ENCODE measurements at regions not wholly inside any gene's neighbourhood (a gene's known extent, or its start where the extent isn't known, plus 50 kb on each side); places are given as distances from the start of the nearest gene placed in this dataset.

DNA sequence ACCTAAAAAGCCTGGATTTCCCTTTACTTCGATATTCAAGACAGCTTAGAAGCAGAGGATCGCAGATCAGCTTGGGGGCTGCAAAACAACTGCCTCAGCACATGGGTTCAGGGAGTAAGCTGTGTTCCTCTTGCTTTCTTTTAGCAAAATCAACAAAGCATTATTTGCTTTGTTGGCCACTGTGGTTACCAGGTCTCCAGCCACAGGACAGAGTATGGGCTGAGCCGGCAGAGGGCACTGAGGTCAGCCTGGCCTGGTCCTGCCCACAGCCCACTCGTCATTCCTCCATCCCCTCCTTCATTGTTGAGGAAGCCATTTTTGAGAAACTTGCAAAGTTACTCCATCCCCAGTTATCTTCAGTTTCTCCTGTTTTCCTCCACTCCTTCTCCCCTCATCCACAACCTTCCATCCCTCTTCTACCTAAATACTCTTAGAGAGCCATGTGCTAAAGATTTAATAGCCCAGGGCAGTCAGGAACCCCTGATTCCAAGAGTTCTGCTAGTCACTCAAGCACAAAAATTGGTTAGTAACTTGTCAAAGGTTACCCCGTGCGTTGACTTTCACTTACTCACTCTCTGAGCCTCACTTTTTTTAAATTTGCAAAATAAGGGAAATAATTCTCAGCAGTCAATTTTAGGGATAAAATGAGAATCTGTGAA lies 60.0 kb upstream of the HES1 start:
- Histone ChIP-seq H3K36me3 (ENCODE audit: control insufficient read depth, insufficient read depth, low read length) (no peaks in the 10 kb centered on the region), H3K9me3 (ENCODE audit: control insufficient read depth, low read length) (no peaks in the 10 kb centered on the region), H3K4me1 (ENCODE audit: control insufficient read depth, insufficient read depth, low read length) (peaks cover 33% of the 10 kb centered on the region), H3K9ac (ENCODE audit: low read length) (no peak overlapping the region), H3K27me3 (ENCODE audit: control insufficient read depth, insufficient read depth, low read length) (no peaks in the 10 kb centered on the region), H3K4me3 (ENCODE audit: low read length) (no peak overlapping the region)

GRCh38 chr3:194076475-194076874 lies 59.5 kb upstream of the HES1 start:
- no peak overlapping the region for H3K9ac ChIP-seq (ENCODE audit: low read length)
- peaks cover 30% of the 10 kb centered on the region for H3K4me1 ChIP-seq (ENCODE audit: control insufficient read depth, insufficient read depth, low read length)
- no peaks in the 10 kb centered on the region for H3K36me3 ChIP-seq (ENCODE audit: control insufficient read depth, insufficient read depth, low read length)
- H3K4me3 ChIP-seq (ENCODE audit: low read length), result no peak overlapping the region
- H3K9me3 ChIP-seq (ENCODE audit: control insufficient read depth, low read length), result no peaks in the 10 kb centered on the region
- no peaks in the 10 kb centered on the region for H3K27me3 ChIP-seq (ENCODE audit: control insufficient read depth, insufficient read depth, low read length)

DNA sequence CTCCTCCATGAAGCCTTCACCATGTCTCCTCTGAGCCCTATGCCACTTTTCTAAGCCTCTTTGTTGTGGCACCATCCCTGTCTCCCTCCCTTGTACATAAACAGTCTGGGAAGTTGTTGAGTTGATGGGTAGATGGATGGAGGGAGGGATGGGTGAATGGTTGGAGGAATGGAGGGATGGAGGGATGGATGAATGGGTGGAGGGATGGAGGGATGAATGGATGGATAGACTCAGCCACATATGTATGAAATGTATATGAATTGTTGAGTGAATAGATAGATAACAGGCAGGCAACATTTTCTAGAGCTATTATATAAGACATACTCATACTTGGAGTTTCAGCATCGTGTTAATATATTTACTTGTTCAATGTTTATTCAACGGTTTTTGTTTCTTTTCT lies 58.3 kb upstream of the HES1 start:
- no peaks in the 10 kb centered on the region for H3K27me3 ChIP-seq (ENCODE audit: control insufficient read depth, insufficient read depth, low read length)
- H3K9ac ChIP-seq (ENCODE audit: low read length), result no peak overlapping the region
- no peaks in the 10 kb centered on the region for H3K9me3 ChIP-seq (ENCODE audit: control insufficient read depth, low read length)
- H3K4me1 ChIP-seq (ENCODE audit: control insufficient read depth, insufficient read depth, low read length), result peaks cover 19% of the 10 kb centered on the region
- no peak overlapping the region for H3K4me3 ChIP-seq (ENCODE audit: low read length)
- no peaks in the 10 kb centered on the region for H3K36me3 ChIP-seq (ENCODE audit: control insufficient read depth, insufficient read depth, low read length)

- Histone ChIP-seq H3K4me1 (ENCODE audit: control insufficient read depth, insufficient read depth, low read length) (peaks cover 13% of the 10 kb centered on the region), H3K27me3 (ENCODE audit: control insufficient read depth, insufficient read depth, low read length) (no peaks in the 10 kb centered on the region), H3K4me3 (ENCODE audit: low read length) (no peak overlapping the region), H3K36me3 (ENCODE audit: control insufficient read depth, insufficient read depth, low read length) (no peaks in the 10 kb centered on the region), H3K9ac (ENCODE audit: low read length) (no peak overlapping the region), H3K9me3 (ENCODE audit: control insufficient read depth, low read length) (no peaks in the 10 kb centered on the region)
Measured at GRCh38 chr3:194078045-194078821, 57.7 kb upstream of the HES1 start.

GRCh38 chr3:194079702-194080172 lies 56.2 kb upstream of the HES1 start:
- no peaks in the 10 kb centered on the region for H3K36me3 ChIP-seq (ENCODE audit: control insufficient read depth, insufficient read depth, low read length)
- H3K9me3 ChIP-seq (ENCODE audit: control insufficient read depth, low read length), result no peaks in the 10 kb centered on the region
- no peaks in the 10 kb centered on the region for H3K27me3 ChIP-seq (ENCODE audit: control insufficient read depth, insufficient read depth, low read length)
- H3K4me3 ChIP-seq (ENCODE audit: low read length), result no peak overlapping the region
- H3K4me1 ChIP-seq (ENCODE audit: control insufficient read depth, insufficient read depth, low read length), result peaks cover 13% of the 10 kb centered on the region
- H3K9ac ChIP-seq (ENCODE audit: low read length), result no peak overlapping the region

DNA sequence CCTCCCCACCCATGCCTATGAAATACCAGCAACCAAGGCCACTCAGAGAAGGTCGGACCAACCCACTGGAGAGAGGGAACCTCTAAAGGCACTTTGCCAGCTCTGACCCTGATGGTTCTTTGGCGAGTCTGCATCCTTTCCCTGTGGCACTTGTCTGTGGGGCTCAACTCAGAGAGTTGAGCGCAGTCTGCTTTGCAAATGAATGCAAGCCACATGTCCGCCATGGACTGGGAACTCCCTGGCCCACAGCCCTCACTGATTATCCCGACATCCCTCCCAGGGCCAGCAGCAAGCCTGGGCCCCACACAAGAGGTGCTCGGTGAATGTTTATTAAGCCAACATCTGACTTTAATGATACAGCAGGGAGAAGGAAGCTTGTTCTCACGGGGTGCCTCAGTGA lies 55.5 kb upstream of the HES1 start:
- no peak overlapping the region for H3K9ac ChIP-seq (ENCODE audit: low read length)
- H3K4me1 ChIP-seq (ENCODE audit: control insufficient read depth, insufficient read depth, low read length), result peaks cover 11% of the 10 kb centered on the region
- H3K36me3 ChIP-seq (ENCODE audit: control insufficient read depth, insufficient read depth, low read length), result no peaks in the 10 kb centered on the region
- H3K4me3 ChIP-seq (ENCODE audit: low read length), result no peak overlapping the region
- no peaks in the 10 kb centered on the region for H3K27me3 ChIP-seq (ENCODE audit: control insufficient read depth, insufficient read depth, low read length)
- H3K9me3 ChIP-seq (ENCODE audit: control insufficient read depth, low read length), result no peaks in the 10 kb centered on the region

GRCh38 chr3:194080913-194081800 lies 54.8 kb upstream of the HES1 start:
- Histone ChIP-seq H3K4me1 (ENCODE audit: control insufficient read depth, insufficient read depth, low read length) (peaks cover 4% of the 10 kb centered on the region), H3K9ac (ENCODE audit: low read length) (no peak overlapping the region), H3K27me3 (ENCODE audit: control insufficient read depth, insufficient read depth, low read length) (no peaks in the 10 kb centered on the region), H3K36me3 (ENCODE audit: control insufficient read depth, insufficient read depth, low read length) (no peaks in the 10 kb centered on the region), H3K9me3 (ENCODE audit: control insufficient read depth, low read length) (no peaks in the 10 kb centered on the region), H3K4me3 (ENCODE audit: low read length) (no peak overlapping the region)

GRCh38 chr3:194081826-194082225 lies 54.1 kb upstream of the HES1 start:
- Histone ChIP-seq H3K4me3 (ENCODE audit: low read length) (no peak overlapping the region), H3K36me3 (ENCODE audit: control insufficient read depth, insufficient read depth, low read length) (no peaks in the 10 kb centered on the region), H3K9me3 (ENCODE audit: control insufficient read depth, low read length) (no peaks in the 10 kb centered on the region), H3K4me1 (ENCODE audit: control insufficient read depth, insufficient read depth, low read length) (no peaks in the 10 kb centered on the region), H3K9ac (ENCODE audit: low read length) (no peak overlapping the region), H3K27me3 (ENCODE audit: control insufficient read depth, insufficient read depth, low read length) (no peaks in the 10 kb centered on the region)

DNA sequence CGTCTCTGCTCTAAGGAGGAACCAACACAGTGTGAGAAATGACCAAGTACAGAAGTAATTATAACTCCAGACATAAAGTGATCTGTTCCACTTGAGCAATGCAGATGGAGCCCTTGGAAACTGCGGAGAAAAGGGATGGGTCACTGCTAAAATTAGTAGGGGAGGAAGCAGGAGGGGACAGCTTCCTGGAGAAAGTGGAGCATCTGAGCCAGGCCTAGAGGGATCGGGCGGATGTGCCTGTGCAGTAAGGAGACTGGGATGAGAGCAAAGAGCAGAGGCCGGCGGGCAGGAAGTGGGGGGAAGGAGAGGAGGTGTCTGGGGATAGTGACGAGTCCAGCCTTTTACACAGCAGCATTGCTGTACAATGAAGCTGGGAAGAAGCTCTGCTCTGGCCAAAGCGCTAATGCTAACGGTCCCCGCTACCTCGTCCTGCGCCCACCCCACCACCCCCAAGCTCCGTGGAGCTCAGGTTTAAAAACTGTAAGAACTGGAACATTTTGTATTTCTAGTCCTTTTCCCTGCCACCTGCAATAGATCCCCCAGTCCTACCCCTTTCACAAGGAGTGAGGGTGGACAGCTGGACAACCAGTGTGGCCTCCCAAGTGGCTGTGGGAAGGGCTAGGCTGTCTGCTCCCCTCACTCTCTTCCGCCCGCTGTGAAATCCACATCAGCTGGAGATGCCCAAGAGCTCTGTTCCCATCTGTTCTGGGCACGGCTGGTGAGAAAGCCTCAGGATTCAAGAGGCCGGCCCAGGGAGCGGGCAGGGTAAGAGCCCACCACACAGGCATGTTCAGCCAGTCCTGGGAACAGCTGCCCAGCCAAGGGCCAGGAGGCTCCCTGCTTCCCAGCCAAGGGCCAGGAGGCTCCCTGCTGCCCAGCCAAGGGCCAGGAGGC lies 53.0 kb upstream of the HES1 start:
- Histone ChIP-seq H3K4me1 (ENCODE audit: control insufficient read depth, insufficient read depth, low read length) (no peaks in the 10 kb centered on the region), H3K9me3 (ENCODE audit: control insufficient read depth, low read length) (no peaks in the 10 kb centered on the region), H3K9ac (ENCODE audit: low read length) (no peak overlapping the region), H3K36me3 (ENCODE audit: control insufficient read depth, insufficient read depth, low read length) (no peaks in the 10 kb centered on the region), H3K4me3 (ENCODE audit: low read length) (no peak overlapping the region), H3K27me3 (ENCODE audit: control insufficient read depth, insufficient read depth, low read length) (no peaks in the 10 kb centered on the region)

DNA sequence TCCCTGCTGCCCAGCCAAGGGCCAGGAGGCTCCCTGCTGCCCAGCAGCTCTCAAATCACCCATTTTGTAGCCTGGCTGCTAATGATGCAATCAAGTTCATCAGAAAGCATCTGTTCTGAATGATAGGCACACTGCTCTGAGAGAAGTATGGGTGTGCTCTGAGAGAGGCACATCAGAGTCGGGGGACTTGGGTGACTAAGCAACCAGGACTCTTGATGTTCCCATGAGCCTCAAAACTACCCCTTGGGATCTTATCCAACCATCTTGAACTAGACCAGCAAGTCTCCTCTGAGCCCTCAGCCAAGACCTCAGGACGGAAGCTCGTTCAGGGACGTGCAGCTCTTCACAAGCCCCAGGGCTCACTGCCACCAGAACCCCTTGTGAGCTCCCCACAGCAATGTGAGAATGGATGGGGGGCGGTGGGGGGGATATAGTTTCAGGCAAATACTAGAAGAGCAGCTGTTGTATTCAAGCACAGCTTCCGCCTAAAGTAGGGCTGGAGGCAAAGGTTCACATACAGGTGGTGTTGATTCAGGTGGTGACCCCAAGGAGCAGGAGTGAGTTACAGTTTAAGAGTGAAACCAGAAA lies 52.2 kb upstream of the HES1 start:
- H3K27me3 ChIP-seq (ENCODE audit: control insufficient read depth, insufficient read depth, low read length), result no peaks in the 10 kb centered on the region
- H3K4me3 ChIP-seq (ENCODE audit: low read length), result no peak overlapping the region
- H3K9me3 ChIP-seq (ENCODE audit: control insufficient read depth, low read length), result no peaks in the 10 kb centered on the region
- H3K36me3 ChIP-seq (ENCODE audit: control insufficient read depth, insufficient read depth, low read length), result no peaks in the 10 kb centered on the region
- no peak overlapping the region for H3K9ac ChIP-seq (ENCODE audit: low read length)
- H3K4me1 ChIP-seq (ENCODE audit: control insufficient read depth, insufficient read depth, low read length), result no peaks in the 10 kb centered on the region

- Histone ChIP-seq H3K36me3 (ENCODE audit: control insufficient read depth, insufficient read depth, low read length) (no peaks in the 10 kb centered on the region), H3K9me3 (ENCODE audit: control insufficient read depth, low read length) (no peaks in the 10 kb centered on the region), H3K4me1 (ENCODE audit: control insufficient read depth, insufficient read depth, low read length) (peaks cover 1% of the 10 kb centered on the region), H3K9ac (ENCODE audit: low read length) (no peak overlapping the region), H3K27me3 (ENCODE audit: control insufficient read depth, insufficient read depth, low read length) (no peaks in the 10 kb centered on the region), H3K4me3 (ENCODE audit: low read length) (no peak overlapping the region)
Measured at GRCh38 chr3:194084284-194084683, 51.7 kb upstream of the HES1 start.
